T-cell (primary cell): ENCODE measurements at regions not wholly inside any gene's neighbourhood (a gene's known extent, or its start where the extent isn't known, plus 50 kb on each side); places are given as distances from the start of the nearest gene placed in this dataset.

Experiments used
- ATAC-seq, 4 experiments: fragments of 200-7000 bp in 3 of 4; fragments of 150-1000 bp in 1 of 4; cut with Tn5 transposase; replicated peaks in 1 of 4; 1 replicate in 3 of 4; 2 replicates in 1 of 4; pipeline ENCODE4 v1.10.0; 2021; ENCODE audit warnings: moderate library complexity in 3 of 4, mild to moderate bottlenecking in 2 of 4, moderate number of reproducible peaks in 1 of 4
- CTCF ChIA-PET, 2 donors: fragments of 300-600 bp; sonication (Branson Sonifier 250); formaldehyde crosslinking; loops; one replicate each; lab custom pipeline; 2022; ENCODE audit warnings: antibody characterized with exemption in 2 of 2; lab: Charles Lee
- POLR2A ChIA-PET, 2 donors: fragments of 300-600 bp; sonication (Branson Sonifier 250); formaldehyde crosslinking; loops; one replicate each; lab custom pipeline; 2022; ENCODE audit warnings: antibody characterized with exemption in 2 of 2; lab: Charles Lee
- DNase-seq, 35 experiments: peaks; one replicate each; pipeline versions ENCODE4 v3.0.0 to v3.0.0-alpha.2; 2013 to 2023
- H3K27ac ChIP-seq: one replicate; pipeline ENCODE4 v1.5.1; 2013; ENCODE audit warnings: low read length
- H3K27me3 ChIP-seq, 2 experiments: replicated peaks in 1 of 2; 1 replicate in 1 of 2; 2 replicates in 1 of 2; pipeline versions ENCODE4 v1.6.1 to v1.7.0; 2013; ENCODE audit warnings: low read length in 1 of 2, mixed read lengths in 1 of 2; ENCODE audit not compliant: control insufficient read depth in 2 of 2, insufficient read depth in 2 of 2; ENCODE audit errors: extremely low read depth in 1 of 2
- H3K36me3 ChIP-seq, 2 donors: 1 replicate in 1 of 2; 2 replicates in 1 of 2; pipeline versions ENCODE4 v1.6.1 to v1.7.0; 2013; ENCODE audit warnings: low read length in 1 of 2; ENCODE audit not compliant: control insufficient read depth in 2 of 2, insufficient read depth in 1 of 2; ENCODE audit errors: extremely low read depth in 1 of 2
- H3K4me1 ChIP-seq, 2 experiments: 1 replicate in 1 of 2; 2 replicates in 1 of 2; pipeline versions ENCODE4 v1.6.1 to v1.7.0; 2013; ENCODE audit warnings: low read length in 2 of 2, mixed read lengths in 1 of 2; ENCODE audit not compliant: insufficient read depth in 2 of 2, control insufficient read depth in 1 of 2; ENCODE audit errors: extremely low read depth in 1 of 2
- H3K4me3 ChIP-seq, 2 donors: 1 replicate in 1 of 2; 2 replicates in 1 of 2; pipeline versions ENCODE4 v1.5.1 to v1.7.0; 2013; ENCODE audit warnings: mild to moderate bottlenecking in 2 of 2, low read length in 1 of 2, moderate library complexity in 1 of 2; ENCODE audit not compliant: control insufficient read depth in 1 of 2; ENCODE audit errors: extremely low read depth in 1 of 2
- H3K9me3 ChIP-seq: 2 replicates; pipeline ENCODE4 v1.7.0; 2013
- H3K27ac Mint-ChIP-seq, 2 donors: one replicate each; pipeline ENCODE4 v1.8.0; 2020 to 2021; ENCODE audit warnings: mild to moderate bottlenecking in 2 of 2, mixed read lengths in 2 of 2
- H3K27me3 Mint-ChIP-seq, 2 donors: one replicate each; pipeline ENCODE4 v1.8.0; 2021 to 2022; ENCODE audit warnings: mixed read lengths in 2 of 2
- H3K36me3 Mint-ChIP-seq: one replicate; pipeline ENCODE4 v1.8.0; 2021; ENCODE audit warnings: mixed read lengths
- H3K4me1 Mint-ChIP-seq, 3 donors: one replicate each; pipeline ENCODE4 v1.8.0; 2020 to 2022; ENCODE audit warnings: mixed read lengths in 3 of 3, mild to moderate bottlenecking in 1 of 3
- H3K4me3 Mint-ChIP-seq, 3 donors: one replicate each; pipeline ENCODE4 v1.8.0; 2020 to 2022; ENCODE audit warnings: mild to moderate bottlenecking in 3 of 3, mixed read lengths in 3 of 3, moderate library complexity in 3 of 3
- H3K9me3 Mint-ChIP-seq, 3 donors: one replicate each; pipeline ENCODE4 v1.8.0; 2020 to 2022; ENCODE audit warnings: mixed read lengths in 3 of 3
- WGBS: methylation state at CpG from one replicate; pipeline ENCODE4 v1.1.5; 2013; ENCODE audit warnings: missing lambda C conversion rate; ENCODE audit not compliant: insufficient coverage; 5-methylcytosine and 5-hydroxymethylcytosine counted together

GRCh38 chr18:28690836-28691495 lies 514.0 kb upstream of the CDH2 start:
- Mint-ChIP-seq H3K9me3 (peaks cover 3 to 17% (median 4%) of the 10 kb centered on the region in 3 donors), H3K36me3 (no peaks in the 10 kb centered on the region), H3K27me3 (no peaks in the 10 kb centered on the region), H3K4me1 (no peaks in the 10 kb centered on the region), H3K4me3 (no peak overlapping the region), H3K27ac (no peak overlapping the region)
- ChIA-PET POLR2A (no interaction called here), CTCF (no interaction called here)
- H3K9me3 ChIP-seq: no peaks in the 10 kb centered on the region
- no peaks in the 10 kb centered on the region for H3K4me1 ChIP-seq
- no peaks in the 10 kb centered on the region for H3K27me3 ChIP-seq
- no peak for ATAC-seq
- H3K4me3 ChIP-seq: no peak overlapping the region
- DNase-seq: no peak
- no peaks in the 10 kb centered on the region for H3K36me3 ChIP-seq
- no peak overlapping the region for H3K27ac ChIP-seq
- WGBS: 83% methylated on average over 2 of the region's 6 CpGs

GRCh38 chr18:28690100-28690499 lies 513.2 kb upstream of the CDH2 start:
- no peaks in the 10 kb centered on the region for H3K9me3 ChIP-seq
- H3K36me3 ChIP-seq: no peaks in the 10 kb centered on the region
- H3K9me3 Mint-ChIP-seq: peaks cover 3 to 12% (median 4%) of the 10 kb centered on the region in 3 donors
- H3K27me3 Mint-ChIP-seq: no peaks in the 10 kb centered on the region
- H3K27me3 ChIP-seq: no peaks in the 10 kb centered on the region
- H3K4me1 ChIP-seq: no peaks in the 10 kb centered on the region
- no peak overlapping the region for H3K27ac ChIP-seq
- ChIA-PET CTCF (no interaction called here), POLR2A (no interaction called here)
- no peaks in the 10 kb centered on the region for H3K36me3 Mint-ChIP-seq
- no peak overlapping the region for H3K4me3 Mint-ChIP-seq
- no peak overlapping the region for H3K4me3 ChIP-seq
- no peaks in the 10 kb centered on the region for H3K4me1 Mint-ChIP-seq
- ATAC-seq (no peak), DNase-seq (no peak)
- 63% methylated on average over 4 of the region's 5 CpGs for WGBS
- no peak overlapping the region for H3K27ac Mint-ChIP-seq

GRCh38 chr18:28689588-28689987 lies 512.7 kb upstream of the CDH2 start:
- Histone ChIP-seq H3K36me3 (no peaks in the 10 kb centered on the region), H3K4me1 (no peaks in the 10 kb centered on the region), H3K27ac (no peak overlapping the region), H3K4me3 (no peak overlapping the region), H3K27me3 (no peaks in the 10 kb centered on the region), H3K9me3 (no peaks in the 10 kb centered on the region)
- H3K27me3 Mint-ChIP-seq: no peaks in the 10 kb centered on the region
- ATAC-seq (no peak), DNase-seq (no peak)
- WGBS: 18% methylated on average over 1 of the region's 1 CpG
- no peaks in the 10 kb centered on the region for H3K36me3 Mint-ChIP-seq
- no peak overlapping the region for H3K4me3 Mint-ChIP-seq
- CTCF ChIA-PET: no interaction called here
- no peak overlapping the region for H3K27ac Mint-ChIP-seq
- H3K4me1 Mint-ChIP-seq: no peaks in the 10 kb centered on the region
- POLR2A ChIA-PET: no interaction called here
- H3K9me3 Mint-ChIP-seq: peaks cover 3 to 13% (median 4%) of the 10 kb centered on the region in 3 donors

DNA sequence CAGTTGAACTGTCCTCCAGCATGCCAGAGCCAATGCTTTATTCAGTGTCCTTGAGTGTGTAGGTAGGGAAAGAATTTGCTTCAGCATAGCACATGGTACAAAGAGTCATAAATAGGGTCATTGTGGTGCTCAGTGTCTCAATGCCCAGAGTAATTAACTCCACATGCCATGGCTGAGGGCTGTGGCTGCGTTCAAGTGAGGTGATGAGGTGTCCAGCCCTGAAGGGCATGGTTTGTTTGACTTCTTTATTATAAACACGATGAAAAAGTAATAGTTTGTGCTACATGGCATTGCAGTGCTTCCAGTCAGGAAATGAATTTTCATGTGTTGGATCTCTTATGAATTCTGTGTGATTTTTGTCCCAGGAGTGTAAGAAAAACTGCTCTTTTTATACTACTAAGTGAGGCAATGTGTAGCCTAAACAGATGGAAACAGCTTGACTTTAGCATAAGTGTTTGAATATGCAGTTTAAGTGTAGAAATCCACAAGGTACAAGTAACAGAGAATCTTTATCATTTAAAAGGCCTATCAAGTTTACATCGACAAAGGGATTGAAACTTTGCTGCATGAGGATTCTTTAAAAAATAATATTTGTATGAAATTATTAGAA lies 507.9 kb upstream of the CDH2 start:
- Mint-ChIP-seq H3K4me1 (no peaks in the 10 kb centered on the region), H3K27ac (no peak overlapping the region), H3K4me3 (no peak overlapping the region), H3K36me3 (no peaks in the 10 kb centered on the region), H3K27me3 (no peaks in the 10 kb centered on the region), H3K9me3 (peaks cover 5 to 9% (median 7%) of the 10 kb centered on the region in 3 donors)
- Histone ChIP-seq H3K36me3 (no peaks in the 10 kb centered on the region), H3K4me1 (no peaks in the 10 kb centered on the region), H3K9me3 (no peaks in the 10 kb centered on the region), H3K27me3 (no peaks in the 10 kb centered on the region), H3K4me3 (no peak overlapping the region), H3K27ac (no peak overlapping the region)
- WGBS: 64% methylated on average over 2 of the region's 3 CpGs
- ChIA-PET CTCF (interaction anchor here in 1 of 2 donors (0.7 kb wide), 1 partner anchor 243 kb away, joined by 4 read pairs; no protein-coding TSS in a partner anchor), POLR2A (interaction anchor here in 1 of 2 donors (0.6 kb wide), 1 partner anchor 241 kb away, joined by 4 read pairs; no protein-coding TSS in a partner anchor)
- DNase-seq (no peak), ATAC-seq (no peak)

GRCh38 chr18:28682912-28683311 lies 506.0 kb upstream of the CDH2 start:
- H3K27me3 ChIP-seq: no peaks in the 10 kb centered on the region
- Mint-ChIP-seq H3K4me1 (no peaks in the 10 kb centered on the region), H3K4me3 (no peak overlapping the region), H3K27ac (no peak overlapping the region), H3K27me3 (no peaks in the 10 kb centered on the region), H3K9me3 (peaks cover 10 to 17% (median 11%) of the 10 kb centered on the region in 3 donors), H3K36me3 (no peaks in the 10 kb centered on the region)
- no peak overlapping the region for H3K27ac ChIP-seq
- DNase-seq (no peak), ATAC-seq (no peak)
- ChIA-PET POLR2A (no interaction called here), CTCF (no interaction called here)
- H3K9me3 ChIP-seq: no peaks in the 10 kb centered on the region
- no peaks in the 10 kb centered on the region for H3K4me1 ChIP-seq
- no peak overlapping the region for H3K4me3 ChIP-seq
- no peaks in the 10 kb centered on the region for H3K36me3 ChIP-seq

GRCh38 chr18:28669165-28669564 lies 492.2 kb upstream of the CDH2 start:
- ATAC-seq (no peak), DNase-seq (no peak)
- ChIA-PET CTCF (no interaction called here), POLR2A (no interaction called here)
- peaks cover 8 to 36% (median 10%) of the 10 kb centered on the region in 3 donors for H3K9me3 Mint-ChIP-seq
- H3K27me3 ChIP-seq: no peaks in the 10 kb centered on the region
- no CpG with 5 or more reads among the region's 1 CpG for WGBS
- no peak overlapping the region for H3K27ac Mint-ChIP-seq
- no peak overlapping the region for H3K4me3 Mint-ChIP-seq
- H3K4me3 ChIP-seq: no peak overlapping the region
- no peaks in the 10 kb centered on the region for H3K9me3 ChIP-seq
- H3K27ac ChIP-seq: no peak overlapping the region
- H3K36me3 ChIP-seq: no peaks in the 10 kb centered on the region
- no peaks in the 10 kb centered on the region for H3K27me3 Mint-ChIP-seq
- H3K4me1 ChIP-seq: no peaks in the 10 kb centered on the region
- H3K36me3 Mint-ChIP-seq: no peaks in the 10 kb centered on the region
- H3K4me1 Mint-ChIP-seq: no peaks in the 10 kb centered on the region
